Activated T-cell treated with anti-CD3 and anti-CD28 coated beads, Interleukin-2, amount 50 U/mL, for 1 hour (primary cell): ENCODE measurements at regions not wholly inside any gene's neighbourhood (a gene's known extent, or its start where the extent isn't known, plus 50 kb on each side); places are given as distances from the start of the nearest gene placed in this dataset.

Experiments used
- DNase-seq: peaks from one replicate; pipeline ENCODE4 v3.0.0-alpha.2; 2020

- DNase-seq = no peak
Observed at GRCh38 chr6:170110201-170111140, 180.4 kb downstream of the DLL1 start.

DNA sequence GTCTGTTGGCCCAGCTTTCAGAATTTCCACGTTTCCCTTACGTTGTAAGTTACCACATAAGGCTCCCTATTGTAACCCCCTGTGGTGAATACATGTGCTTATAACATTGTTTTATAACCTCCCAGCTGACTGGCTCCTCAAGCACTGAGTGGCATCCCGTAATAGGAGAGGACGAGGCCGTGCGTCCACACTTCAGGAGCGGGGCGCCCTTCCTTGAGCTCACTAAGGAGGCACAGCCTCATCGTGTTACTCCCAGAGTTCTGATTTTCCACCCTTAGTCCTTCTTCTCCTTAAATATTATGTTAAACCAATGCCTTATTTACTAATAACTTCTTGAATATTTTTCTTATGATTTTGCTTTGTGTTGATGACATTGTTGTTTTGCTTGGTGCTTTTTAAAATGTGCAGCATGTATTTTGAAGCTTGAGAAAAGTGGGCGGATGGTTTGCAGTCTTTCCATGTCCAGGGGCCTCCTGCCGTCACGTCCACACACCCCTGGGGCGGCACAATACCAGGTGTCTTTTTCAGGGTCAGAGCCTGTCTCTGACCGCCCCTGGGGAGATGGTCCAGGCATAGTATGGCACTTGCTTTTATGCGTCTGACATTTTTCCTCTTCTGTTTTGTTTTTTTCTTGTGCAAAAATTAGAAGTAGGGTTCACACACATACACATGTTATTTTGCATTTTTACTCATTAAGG lies 181.8 kb downstream of the DLL1 start:
- DNase-seq = no peak

DNA sequence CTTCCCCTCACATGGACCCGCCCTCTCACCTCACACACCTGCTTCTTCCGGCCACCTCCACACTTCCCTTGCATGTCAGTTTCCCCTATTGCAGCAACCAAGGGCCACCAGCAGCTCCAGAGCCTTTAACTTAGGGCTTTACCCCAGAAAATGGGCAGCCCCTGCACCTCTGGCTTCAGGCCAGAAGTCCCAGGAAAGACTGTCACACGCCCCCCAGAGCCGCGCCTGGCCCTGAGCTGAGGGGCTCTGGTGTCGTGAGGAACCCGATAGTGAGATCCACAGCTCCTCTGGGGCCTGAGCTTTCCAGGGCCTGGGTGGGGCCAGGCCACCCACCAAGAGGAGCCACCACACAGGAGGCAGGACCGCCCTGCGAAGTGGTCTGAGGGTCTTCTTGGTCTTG lies 182.4 kb downstream of the DLL1 start:
- DNase-seq = no peak

- no peak for DNase-seq
Observed at GRCh38 chr6:170107606-170108222, 183.2 kb downstream of the DLL1 start.

DNA sequence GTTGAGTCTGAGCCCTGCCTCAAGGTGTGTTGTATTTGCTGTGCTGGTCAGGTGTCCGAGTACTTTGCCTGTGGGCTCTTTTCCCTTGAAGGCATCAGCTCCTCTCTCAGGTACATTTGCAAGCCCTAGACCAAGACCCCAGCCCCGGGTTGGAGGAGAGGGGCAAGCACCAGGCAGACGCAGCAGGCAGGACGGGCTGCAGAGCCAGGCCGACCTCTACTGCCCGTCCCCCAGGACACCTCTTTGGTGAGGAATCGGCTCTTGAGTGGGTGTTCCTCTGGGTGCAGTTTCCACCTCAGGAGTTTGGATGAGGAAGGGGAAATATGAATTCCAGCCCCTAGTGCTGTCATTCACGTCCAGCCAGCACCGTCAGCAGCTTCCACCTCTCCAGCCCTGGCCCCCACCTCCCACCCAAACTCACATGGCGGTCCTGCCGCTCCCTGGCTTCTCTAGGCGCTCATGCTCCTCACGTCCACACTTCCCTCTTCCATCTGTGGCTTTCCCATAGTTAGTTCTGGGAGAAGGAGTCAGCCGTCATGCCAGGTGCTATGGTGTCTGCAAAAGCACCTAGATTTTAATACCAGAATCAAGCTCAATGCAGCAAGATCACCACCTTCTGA lies 183.9 kb downstream of the DLL1 start:
- DNase-seq = no peak

GRCh38 chr6:170102582-170103481 lies 188.0 kb downstream of the DLL1 start:
- DNase-seq = no peak

DNA sequence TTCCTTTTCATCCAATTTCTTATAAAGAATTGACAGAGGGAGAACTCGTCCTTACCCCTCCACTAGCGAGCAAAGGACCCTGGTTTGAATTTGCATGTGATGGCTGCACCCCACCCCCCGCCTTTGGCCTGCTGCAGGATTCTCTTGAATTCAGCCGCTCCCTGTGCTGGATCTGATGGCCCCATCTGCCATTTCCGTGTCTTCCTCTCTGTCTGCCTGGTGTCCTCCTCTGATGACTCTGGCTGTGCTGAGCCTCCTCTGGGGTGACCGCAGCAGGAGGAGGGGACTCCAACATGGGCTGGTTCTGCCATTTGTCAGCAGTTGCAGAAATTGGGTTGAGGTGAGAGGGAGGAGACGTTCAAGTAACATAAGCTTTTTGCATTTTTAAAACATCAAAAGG lies 188.8 kb downstream of the DLL1 start:
- DNase-seq = no peak

- DNase-seq = no peak
Observed at GRCh38 chr6:170101281-170102035, 189.4 kb downstream of the DLL1 start.

GRCh38 chr6:170100046-170100445 lies 190.8 kb downstream of the DLL1 start:
- DNase-seq = no peak

DNA sequence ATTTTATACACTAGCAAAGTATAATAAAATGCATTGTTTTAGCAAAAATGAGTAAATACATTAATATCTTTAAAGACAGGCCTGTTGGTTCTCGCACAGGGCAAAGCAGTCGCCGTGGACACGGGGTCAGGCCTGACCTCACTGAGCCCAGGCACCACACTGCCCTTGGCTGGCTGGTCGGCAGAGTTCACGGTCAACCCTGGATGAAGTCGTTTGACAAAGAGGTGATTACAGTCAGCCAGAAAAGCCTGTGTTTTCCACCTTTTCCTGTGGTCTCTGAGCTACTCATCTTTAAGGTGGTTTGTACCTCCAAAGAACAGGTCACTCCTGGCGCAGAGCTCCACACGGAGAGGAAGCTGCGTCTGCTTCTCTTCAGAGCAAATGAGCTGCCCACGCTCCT lies 191.5 kb downstream of the DLL1 start:
- DNase-seq = no peak

DNA sequence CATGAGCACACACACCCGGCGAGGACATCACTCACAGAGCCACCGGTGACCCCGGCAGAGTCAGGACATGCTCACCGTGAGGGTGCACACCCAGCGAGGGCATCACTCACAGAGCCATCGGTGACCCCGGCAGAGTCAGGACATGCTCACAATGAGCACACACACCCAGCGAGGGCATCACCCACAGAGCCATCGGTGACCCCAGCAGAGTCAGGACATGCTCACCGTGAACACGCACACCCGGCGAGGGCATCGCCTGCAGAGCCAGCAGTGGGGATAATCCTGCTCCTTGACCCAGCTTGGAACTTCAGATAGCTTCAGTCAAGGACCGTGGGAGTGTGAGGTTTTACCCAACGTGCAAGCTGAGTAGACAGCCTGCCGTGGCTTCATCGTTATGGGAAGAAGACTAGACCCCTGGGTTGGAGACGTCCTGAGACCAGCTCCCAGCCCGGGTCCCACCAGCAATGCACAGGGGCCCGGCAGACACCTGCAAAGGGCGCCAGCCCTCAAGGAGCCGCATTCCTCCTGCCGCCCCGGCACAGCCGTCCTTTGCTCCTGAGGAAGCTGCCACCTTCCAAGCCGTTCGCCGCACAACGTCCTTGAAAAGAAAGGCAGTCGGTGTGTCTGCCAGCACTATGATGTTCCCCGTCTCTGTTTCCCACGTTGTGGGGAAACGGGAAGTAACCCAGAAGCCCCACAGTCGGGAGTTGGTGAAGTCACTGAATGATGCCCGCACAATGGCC lies 192.3 kb downstream of the DLL1 start:
- peak; percentile 13 for DNase-seq

- DNase-seq = no peak
Observed at GRCh38 chr6:170097505-170098427, 193.1 kb downstream of the DLL1 start.

DNA sequence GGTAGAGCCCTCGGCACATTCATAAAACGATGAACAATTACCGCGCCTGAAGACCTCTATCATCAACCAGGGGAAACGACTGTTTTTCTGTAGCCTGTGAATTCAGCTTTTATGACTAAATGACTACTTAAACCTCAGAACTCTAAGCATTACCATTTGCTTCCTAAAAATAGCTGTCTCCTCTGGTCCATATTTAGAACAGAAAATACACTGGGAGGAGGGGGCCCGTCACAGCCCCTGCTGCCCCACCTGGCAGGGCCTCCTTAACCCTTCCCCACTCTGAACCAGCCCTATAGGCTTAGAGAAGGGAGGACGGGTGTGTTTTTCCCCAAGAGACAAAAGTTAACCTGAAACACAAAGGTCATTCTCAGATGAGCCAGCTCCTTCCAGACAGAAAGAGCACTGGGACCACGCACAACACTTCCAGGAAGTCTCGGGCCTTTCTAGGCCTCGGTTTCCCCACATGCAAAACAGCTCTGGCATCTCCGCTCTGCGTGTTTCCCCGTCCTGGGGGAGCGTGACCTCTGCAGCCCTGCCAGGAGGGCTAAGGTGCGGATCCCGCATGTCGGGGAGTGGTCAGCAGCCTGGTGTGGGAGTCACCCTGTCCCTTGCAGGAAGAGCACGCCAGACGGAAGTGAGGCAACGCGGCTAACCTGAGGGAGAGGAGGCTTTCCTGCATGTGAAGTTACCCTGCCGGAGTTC lies 193.9 kb downstream of the DLL1 start:
- no peak for DNase-seq

DNA sequence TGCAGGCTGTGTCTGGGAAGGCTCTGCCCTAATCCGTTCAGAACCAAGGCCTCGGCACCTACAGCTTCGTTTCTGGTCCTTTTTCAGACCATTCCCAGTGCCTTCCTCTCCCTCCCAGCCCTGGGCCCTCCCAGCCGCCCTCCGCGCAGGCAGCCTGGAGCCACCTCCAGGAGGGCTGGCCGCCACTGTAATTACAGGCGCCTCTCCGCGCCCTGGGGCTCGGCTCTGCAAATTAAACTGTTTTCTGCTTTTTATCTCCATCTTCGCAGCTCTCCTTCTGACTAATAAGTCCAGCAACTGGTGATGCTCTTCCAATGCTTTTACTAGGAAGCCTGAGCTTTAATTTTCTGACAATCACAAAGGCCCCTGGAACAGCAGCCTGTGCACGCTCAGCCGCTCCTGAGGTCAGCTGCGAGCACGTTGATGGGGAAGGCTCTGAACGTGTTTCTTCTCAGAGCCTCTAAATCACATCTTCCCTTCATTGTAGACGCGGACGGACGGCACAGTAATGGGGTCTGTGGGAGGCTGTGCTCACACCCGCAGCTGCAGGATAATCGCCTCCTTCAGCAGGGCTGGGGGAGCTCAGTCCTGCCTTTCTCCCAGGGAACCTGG lies 194.6 kb downstream of the DLL1 start:
- no peak for DNase-seq

GRCh38 chr6:170095273-170095981 lies 195.5 kb downstream of the DLL1 start:
- DNase-seq = no peak

- no peak for DNase-seq
Observed at GRCh38 chr6:170094686-170095272, 196.1 kb downstream of the DLL1 start.
